GM23338 (cell line): ENCODE measurements at regions not wholly inside any gene's neighbourhood (a gene's known extent, or its start where the extent isn't known, plus 50 kb on each side); places are given as distances from the start of the nearest gene placed in this dataset.

Source experiments
- EZH2 ChIP-seq: fragments of 200-600 bp; sonication (generic); IDR thresholded peaks from one replicate; pipeline ENCODE4 v1.8.0; 2017; ENCODE audit warnings: antibody characterized with exemption, mild to moderate bottlenecking, low read depth; ENCODE audit not compliant: unreplicated experiment
- EZH2phosphoT487 ChIP-seq: fragments of 200-600 bp; sonication (generic); IDR thresholded peaks from one replicate; pipeline ENCODE4 v1.8.1; 2018; ENCODE audit warnings: antibody characterized with exemption; ENCODE audit not compliant: unreplicated experiment
- TF ChIP-seq, protein P1 (sequence below), 2 experiments: fragments of 200-600 bp in 1 of 2; sonication (generic) in 1 of 2; conservative IDR thresholded peaks; 2 replicates each; pipeline versions ENCODE4 v1.5.1 to v1.6.1; 2016 to 2017; ENCODE audit warnings: antibody characterized with exemption in 2 of 2, low read depth in 2 of 2, mild to moderate bottlenecking in 2 of 2, moderate library complexity in 1 of 2

DNA sequence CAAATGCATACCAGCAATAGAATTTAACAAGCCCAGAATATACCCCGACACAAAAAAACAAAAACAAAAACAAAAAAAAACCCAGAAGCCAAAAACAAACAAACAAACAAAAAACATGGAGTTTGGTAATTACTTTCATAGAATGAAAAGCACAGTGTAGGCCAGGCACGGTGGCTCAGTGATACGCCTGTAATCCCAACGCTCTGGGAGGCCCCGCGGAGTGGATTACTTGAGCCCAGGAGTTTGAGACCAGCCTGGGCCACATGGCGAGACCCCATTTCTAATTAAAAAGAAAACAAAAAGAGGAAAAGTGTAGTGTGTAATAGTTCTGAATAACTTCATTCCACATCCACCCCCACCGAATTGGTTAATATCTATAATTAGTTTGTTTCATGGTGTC is 1265.7 kb downstream of the NCAM2 start:
- TF ChIP-seq, protein P1, sequence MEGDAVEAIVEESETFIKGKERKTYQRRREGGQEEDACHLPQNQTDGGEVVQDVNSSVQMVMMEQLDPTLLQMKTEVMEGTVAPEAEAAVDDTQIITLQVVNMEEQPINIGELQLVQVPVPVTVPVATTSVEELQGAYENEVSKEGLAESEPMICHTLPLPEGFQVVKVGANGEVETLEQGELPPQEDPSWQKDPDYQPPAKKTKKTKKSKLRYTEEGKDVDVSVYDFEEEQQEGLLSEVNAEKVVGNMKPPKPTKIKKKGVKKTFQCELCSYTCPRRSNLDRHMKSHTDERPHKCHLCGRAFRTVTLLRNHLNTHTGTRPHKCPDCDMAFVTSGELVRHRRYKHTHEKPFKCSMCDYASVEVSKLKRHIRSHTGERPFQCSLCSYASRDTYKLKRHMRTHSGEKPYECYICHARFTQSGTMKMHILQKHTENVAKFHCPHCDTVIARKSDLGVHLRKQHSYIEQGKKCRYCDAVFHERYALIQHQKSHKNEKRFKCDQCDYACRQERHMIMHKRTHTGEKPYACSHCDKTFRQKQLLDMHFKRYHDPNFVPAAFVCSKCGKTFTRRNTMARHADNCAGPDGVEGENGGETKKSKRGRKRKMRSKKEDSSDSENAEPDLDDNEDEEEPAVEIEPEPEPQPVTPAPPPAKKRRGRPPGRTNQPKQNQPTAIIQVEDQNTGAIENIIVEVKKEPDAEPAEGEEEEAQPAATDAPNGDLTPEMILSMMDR (conservative IDR thresholded peaks at IDR 0.05; ENCODE audit: low read depth in 2 of 2), result no peak
- TF ChIP-seq EZH2phosphoT487, result no peak
- no peak for TF ChIP-seq EZH2
